HG03354 (cell line): ENCODE measurements at regions not wholly inside any gene's neighbourhood (a gene's known extent, or its start where the extent isn't known, plus 50 kb on each side); places are given as distances from the start of the nearest gene placed in this dataset.

ENCODE experiments used
- ATAC-seq: cut with Tn5 transposase; IDR thresholded peaks from one replicate; pipeline ENCODE4 v1.9.1; 2021; ENCODE audit warnings: mild to moderate bottlenecking; ENCODE audit not compliant: unreplicated experiment, poor library complexity, severe bottlenecking

GRCh38 chr13:107209824-107210722, 642.1 kb upstream of the ARGLU1 start:
- no peak for ATAC-seq

- ATAC-seq, result no peak
Observed at GRCh38 chr13:107208889-107209288, 641.0 kb upstream of the ARGLU1 start.

GRCh38 chr13:107205318-107206104, 637.6 kb upstream of the ARGLU1 start:
- peak; percentile 98 for ATAC-seq

GRCh38 chr13:107203146-107203847, 635.4 kb upstream of the ARGLU1 start:
- peak; percentile 55 for ATAC-seq

- no peak for ATAC-seq
Observed at GRCh38 chr13:107202371-107203023, 634.6 kb upstream of the ARGLU1 start.

GRCh38 chr13:107200491-107200890, 632.6 kb upstream of the ARGLU1 start:
- ATAC-seq, result no peak

- ATAC-seq, result no peak
Observed at GRCh38 chr13:107192289-107192688, 624.4 kb upstream of the ARGLU1 start.

GRCh38 chr13:107190065-107190464, 622.1 kb upstream of the ARGLU1 start:
- ATAC-seq, result no peak

GRCh38 chr13:107185889-107186288, 618.0 kb upstream of the ARGLU1 start:
- ATAC-seq, result no peak

- ATAC-seq, result no peak
Observed at GRCh38 chr13:107170270-107170931, 602.5 kb upstream of the ARGLU1 start.

- no peak for ATAC-seq
Observed at GRCh38 chr13:107157271-107157670, 589.3 kb upstream of the ARGLU1 start.

GRCh38 chr13:107144432-107144831, 576.5 kb upstream of the ARGLU1 start:
- no peak for ATAC-seq

GRCh38 chr13:107141767-107142166, 573.8 kb upstream of the ARGLU1 start:
- ATAC-seq, result no peak

- ATAC-seq, result no peak
Observed at GRCh38 chr13:107139006-107139405, 571.1 kb upstream of the ARGLU1 start.

GRCh38 chr13:107138486-107138885, 570.5 kb upstream of the ARGLU1 start:
- no peak for ATAC-seq

GRCh38 chr13:107133950-107134349, 566.0 kb upstream of the ARGLU1 start:
- no peak for ATAC-seq

GRCh38 chr13:107130566-107130965, 562.6 kb upstream of the ARGLU1 start:
- no peak for ATAC-seq

GRCh38 chr13:107124730-107125129, 556.8 kb upstream of the ARGLU1 start:
- ATAC-seq, result no peak

GRCh38 chr13:107124129-107124718, 556.3 kb upstream of the ARGLU1 start:
- ATAC-seq, result peak; percentile 39
